Glomerular endothelial cell (primary cell): ENCODE measurements at regions not wholly inside any gene's neighbourhood (a gene's known extent, or its start where the extent isn't known, plus 50 kb on each side); places are given as distances from the start of the nearest gene placed in this dataset.

Source experiments
- DNase-seq: peaks from one replicate; pipeline ENCODE4 v3.0.0-alpha.2; 2011; ENCODE audit warnings: low read depth, low spot score; ENCODE audit errors: extremely low read depth

DNA sequence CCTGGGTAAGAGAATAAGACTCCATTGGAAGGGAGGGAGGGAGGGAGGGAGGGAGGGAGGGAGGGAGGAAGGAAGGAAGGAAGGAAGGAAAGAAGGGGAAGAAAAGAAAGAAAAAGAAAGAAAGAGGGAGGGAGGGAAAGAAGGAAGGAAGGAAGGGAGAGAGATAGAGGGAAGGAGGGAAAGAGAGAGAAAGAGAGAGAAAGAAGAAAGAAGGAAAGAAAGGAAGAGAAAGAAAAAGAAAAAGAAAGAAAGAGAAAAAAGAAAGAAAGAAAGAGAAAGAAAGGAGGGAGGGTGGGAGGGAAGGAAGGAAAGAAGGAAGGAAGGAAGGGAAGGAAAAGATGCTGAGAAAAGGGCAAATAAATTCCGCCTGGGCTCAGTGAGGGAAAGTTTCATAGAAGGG is 74.7 kb upstream of the IFNAR2 start:
- no peak for DNase-seq

- no peak for DNase-seq
Observed at GRCh38 chr21:33155422-33155821, 74.3 kb upstream of the IFNAR2 start.

DNA sequence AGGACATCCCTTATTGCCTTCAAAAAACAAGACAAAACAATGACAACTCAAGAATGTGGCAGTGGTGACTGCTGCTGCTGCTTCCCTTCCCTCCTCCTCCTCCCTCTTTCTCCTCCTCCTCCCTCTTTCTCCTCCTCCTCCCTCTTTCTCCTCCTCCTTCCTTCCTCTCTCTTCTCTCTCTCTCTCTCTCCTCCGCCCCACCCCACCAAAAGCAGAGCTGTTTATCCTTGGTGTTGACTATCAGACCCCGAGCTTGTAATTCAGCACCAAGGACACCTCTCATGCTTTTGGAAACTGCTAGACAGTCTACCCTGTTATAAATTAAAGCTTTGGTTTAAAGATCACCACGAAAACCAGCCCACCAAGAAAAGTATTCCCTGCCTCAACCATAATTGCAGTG is 72.4 kb upstream of the IFNAR2 start:
- no peak for DNase-seq

GRCh38 chr21:33158654-33159053 is 71.1 kb upstream of the IFNAR2 start:
- DNase-seq = no peak

- no peak for DNase-seq
Observed at GRCh38 chr21:33162436-33162951, 67.2 kb upstream of the IFNAR2 start.

GRCh38 chr21:33168886-33169285 is 60.9 kb upstream of the IFNAR2 start:
- DNase-seq = no peak

DNA sequence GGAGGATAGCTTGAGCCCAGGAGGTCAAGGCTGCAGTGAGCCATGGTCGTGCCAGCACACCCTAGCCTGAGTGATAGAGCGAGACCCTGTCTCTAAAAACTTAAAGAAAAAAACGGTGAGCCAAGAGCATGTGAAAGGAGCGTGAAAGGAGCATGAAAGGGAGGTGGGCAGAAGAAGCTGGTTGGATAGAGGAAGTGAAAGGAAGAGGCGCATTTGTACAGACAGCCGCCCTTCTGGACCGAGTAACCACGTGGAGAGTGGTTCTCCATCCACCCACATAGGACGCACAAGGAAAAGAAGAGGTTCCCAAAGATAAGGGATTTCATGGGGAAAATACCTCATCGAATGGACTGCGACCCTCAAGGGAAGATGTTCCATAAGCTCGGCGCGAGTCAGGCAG is 60.4 kb upstream of the IFNAR2 start:
- no peak for DNase-seq

DNA sequence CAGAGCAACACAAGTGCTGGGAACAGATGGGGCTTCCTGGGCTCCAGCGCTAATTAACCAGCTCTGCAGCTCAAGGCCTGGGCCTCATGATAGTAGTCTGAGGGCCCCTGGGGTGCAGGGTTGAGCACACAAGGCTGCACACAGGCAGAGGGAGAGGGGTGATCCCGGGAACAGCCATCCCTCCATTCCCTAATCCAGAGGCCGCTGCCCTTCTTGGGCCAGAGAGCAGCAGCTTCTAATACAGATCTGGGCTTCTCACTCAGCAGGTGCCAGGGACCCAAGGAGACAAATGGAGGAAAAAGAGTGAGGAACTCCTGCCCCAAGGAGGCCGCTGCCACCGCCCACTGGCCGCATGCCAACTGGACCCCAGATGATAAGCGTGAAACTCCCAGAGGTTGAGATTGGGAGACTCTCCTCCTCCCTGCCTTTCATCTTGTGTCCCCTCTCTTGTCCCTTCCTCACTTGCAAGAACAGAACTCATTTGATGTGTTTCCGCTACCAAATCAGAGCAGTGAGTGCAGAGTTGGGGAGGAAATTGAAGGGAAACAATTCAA is 58.0 kb upstream of the IFNAR2 start:
- DNase-seq = no peak

- DNase-seq = no peak
Observed at GRCh38 chr21:33174756-33175155, 55.0 kb upstream of the IFNAR2 start.
